Heart left ventricle (tissue), 16 donors: ENCODE measurements at regions not wholly inside any gene's neighbourhood (a gene's known extent, or its start where the extent isn't known, plus 50 kb on each side); places are given as distances from the start of the nearest gene placed in this dataset.

Source experiments
- ATAC-seq, 4 donors: fragments of 200-7000 bp; cut with Tn5 transposase; one replicate each; pipeline ENCODE4 v1.9.1; 2020 to 2022; ENCODE audit warnings: moderate library complexity in 4 of 4, mild to moderate bottlenecking in 3 of 4, moderate number of reproducible peaks in 1 of 4
- DNase-seq, 5 donors: peaks; one replicate each; pipeline ENCODE4 v3.0.0-alpha.2; 2020
- H3K27ac ChIP-seq, 12 donors: fragments of 200-600 bp; sonication (generic) in 4 of 12; one replicate each; pipeline versions ENCODE4 v1.5.0 to v1.8.0; 2016 to 2022; ENCODE audit warnings: mild to moderate bottlenecking in 2 of 12
- H3K27me3 ChIP-seq, 9 donors: fragments of 200-600 bp; sonication (generic) in 2 of 9; one replicate each; pipeline versions ENCODE4 v1.5.1 to v1.8.0; 2016 to 2022; ENCODE audit warnings: mild to moderate bottlenecking in 3 of 9
- H3K36me3 ChIP-seq, 9 donors: fragments of 200-600 bp; sonication (generic) in 2 of 9; one replicate each; pipeline versions ENCODE4 v1.5.0 to v1.8.0; 2018 to 2022; ENCODE audit warnings: mild to moderate bottlenecking in 2 of 9
- H3K4me1 ChIP-seq, 12 donors: fragments of 200-600 bp; sonication (generic) in 4 of 12; one replicate each; pipeline versions ENCODE4 v1.5.0 to v1.8.0; 2016 to 2022; ENCODE audit warnings: mild to moderate bottlenecking in 3 of 12
- H3K4me3 ChIP-seq, 12 donors: fragments of 200-600 bp; sonication (generic) in 4 of 12; one replicate each; pipeline versions ENCODE4 v1.5.0 to v1.8.0; 2017 to 2022; ENCODE audit warnings: mild to moderate bottlenecking in 9 of 12, moderate library complexity in 4 of 12
- H3K9me3 ChIP-seq, 12 donors: fragments of 200-600 bp; sonication (generic) in 4 of 12; one replicate each; pipeline versions ENCODE4 v1.5.0 to v1.8.0; 2016 to 2022; ENCODE audit warnings: mild to moderate bottlenecking in 1 of 12
- CTCF ChIP-seq, 12 donors: fragments of 200-600 bp; sonication (generic) in 4 of 12; IDR thresholded peaks; one replicate each; pipeline versions ENCODE4 v1.5.0 to v1.8.0; 2018 to 2022; ENCODE audit warnings: antibody characterized with exemption in 12 of 12, mild to moderate bottlenecking in 5 of 12
- POLR2A ChIP-seq, 2 donors: fragments of 450-650 bp; IDR thresholded peaks; one replicate each; pipeline ENCODE4 v1.6.1; 2017; ENCODE audit warnings: antibody characterized with exemption in 2 of 2, mild to moderate bottlenecking in 2 of 2, moderate library complexity in 2 of 2
- WGBS, 4 donors: extraction: QIAGEN DNeasy Blood & Tissue Kit in 2 of 4; methylation state at CpG; one replicate each; pipeline versions ENCODE4 v1.1.5 to v1.1.7; 2013 to 2018; 5-methylcytosine and 5-hydroxymethylcytosine counted together
- intact Hi-C, 10 donors: fragments of 100-400 bp; cut with DNase I; formaldehyde crosslinking; loops; one replicate each; pipeline versions ENCODE4 v1.11.1 to v1.14.2; 2022
- donor health status: ischemic (EF 13 %, LVEDD 7.1; RV severe dilation, severe dysfunction).
- donor health status: healthy with polysubstance abuse.
- donor health status: DM: no; HTN: yes; CAD: no.
- donor health status: DM: no; HTN: no; CAD: no.
- donor health status: ischemic (EF 25% LVEDD 6.9; RV normal size, moderate dysfunction).
- donor health status: ischemic (EF 25% LVEDD 5.7; RV mildly dilated, moderate dysfunction).
- donor health status: healthy.
- donor health status: DM: yes; HTN: yes; CAD: no.
- donor health status: ischemic (EF 35%, LVEDD 5.7; RV mildly dilated, moderate dysfunction).
- donor health status: nonischemic (EF 11% LVEDD 7.7; RV severe dilation, severe dysfunction).
- donor health status: DM: yes; HTN: yes; CAD: no.
- donor health status: PGD.
- donor health status: ischemic (EF 29% LVEDD 5.4; RV normal size, mild dysfunction).
- donor health status: nonischemic (EF 23%, LVEDD 6.1; RV moderate dilation, normal function).

- Histone ChIP-seq H3K4me3 (no peak overlapping the region), H3K4me1 (no peaks in the 10 kb centered on the region), H3K36me3 (no peaks in the 10 kb centered on the region), H3K9me3 (peaks cover 0 to 3% (median 0%) of the 10 kb centered on the region in 12 donors), H3K27ac (no peak overlapping the region), H3K27me3 (no peaks in the 10 kb centered on the region)
- DNase-seq (no peak), ATAC-seq (no peak)
- intact Hi-C loops, result no loop called here
- TF ChIP-seq POLR2A (IDR thresholded peaks at IDR 0.05) (no peak), CTCF (IDR thresholded peaks at IDR 0.05) (no peak)
Measured at GRCh38 chr2:139048017-139048416, 267.8 kb upstream of the NXPH2 start.

GRCh38 chr2:139045524-139045923, 265.3 kb upstream of the NXPH2 start:
- TF ChIP-seq CTCF (IDR thresholded peaks at IDR 0.05) (no peak), POLR2A (IDR thresholded peaks at IDR 0.05) (no peak)
- ATAC-seq, result no peak
- 60 to 73% (median 64%) methylated on average over 2 of the region's 2 CpGs for WGBS, 4 donors

DNA sequence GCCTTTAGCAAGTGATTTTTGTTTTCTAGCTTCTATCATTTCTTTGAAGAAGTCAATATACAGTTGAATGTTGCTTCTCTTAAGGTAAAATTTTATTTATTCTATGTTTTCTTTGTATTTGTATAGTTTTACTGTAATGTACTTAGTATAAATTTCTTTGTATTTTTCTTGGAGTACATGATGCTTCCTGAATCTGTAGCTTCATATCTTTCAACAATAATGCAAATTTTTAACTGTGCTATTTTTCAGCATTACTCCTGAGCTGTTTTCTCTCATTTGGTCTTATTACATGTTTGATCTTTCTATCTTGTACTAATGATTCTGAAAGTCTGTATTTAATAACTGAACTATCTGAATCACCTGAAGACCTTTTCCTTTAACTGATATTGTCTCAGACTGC, 253.9 kb upstream of the NXPH2 start:
- Histone ChIP-seq H3K4me3 (no peak overlapping the region), H3K27ac (no peak overlapping the region), H3K4me1 (no peaks in the 10 kb centered on the region), H3K27me3 (no peaks in the 10 kb centered on the region), H3K9me3 (peaks cover 0 to 13% (median 0%) of the 10 kb centered on the region in 12 donors), H3K36me3 (no peaks in the 10 kb centered on the region)
- DNase-seq, result no peak
- intact Hi-C loops, result no loop called here
- no peak for ATAC-seq
- no peak for TF ChIP-seq CTCF (IDR thresholded peaks at IDR 0.05)
- TF ChIP-seq POLR2A (IDR thresholded peaks at IDR 0.05), result no peak

More at GRCh38 chr2:139045524-139045923, 265.3 kb upstream of the NXPH2 start:
- no peaks in the 10 kb centered on the region for H3K4me1 ChIP-seq
- DNase-seq, result no peak
- H3K36me3 ChIP-seq, result no peaks in the 10 kb centered on the region
- H3K27me3 ChIP-seq, result no peaks in the 10 kb centered on the region
- intact Hi-C loops, result no loop called here
- H3K9me3 ChIP-seq, result peaks cover 0 to 3% (median 0%) of the 10 kb centered on the region in 12 donors
- no peak overlapping the region for H3K4me3 ChIP-seq
- H3K27ac ChIP-seq, result no peak overlapping the region

DNA sequence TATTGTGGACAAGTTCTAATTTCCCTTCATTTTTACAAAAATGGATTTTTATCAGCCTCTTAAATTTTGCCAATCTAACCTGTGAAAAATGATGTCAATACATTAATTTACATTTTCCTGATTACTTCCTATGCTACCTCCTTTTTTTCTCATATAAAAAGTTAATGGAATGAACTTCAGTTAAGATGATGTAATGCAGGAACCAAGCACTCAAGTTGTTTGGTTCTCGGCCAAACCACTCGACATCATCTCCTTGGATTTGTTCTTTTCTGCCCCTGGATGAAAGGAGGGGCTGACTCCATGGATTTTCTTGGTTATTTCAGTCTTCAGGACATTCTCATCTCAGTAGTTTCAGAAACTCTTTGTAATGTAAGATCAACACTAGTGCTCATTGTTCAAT, 253.1 kb upstream of the NXPH2 start:
- 27 to 38% (median 34%) methylated on average over 2 of the region's 2 CpGs for WGBS, 4 donors
- ATAC-seq (no peak), DNase-seq (no peak)
- no peak overlapping the region for H3K4me3 ChIP-seq
- no peak for TF ChIP-seq CTCF (IDR thresholded peaks at IDR 0.05)
- no peak for TF ChIP-seq POLR2A (IDR thresholded peaks at IDR 0.05)
- no peaks in the 10 kb centered on the region for H3K4me1 ChIP-seq
- intact Hi-C loops, result no loop called here
- H3K27ac ChIP-seq, result no peak overlapping the region
- H3K27me3 ChIP-seq, result no peaks in the 10 kb centered on the region
- H3K9me3 ChIP-seq, result peaks cover 0 to 13% (median 0%) of the 10 kb centered on the region in 12 donors
- no peaks in the 10 kb centered on the region for H3K36me3 ChIP-seq
